RWPE1 (cell line): ENCODE measurements at regions not wholly inside any gene's neighbourhood (a gene's known extent, or its start where the extent isn't known, plus 50 kb on each side); places are given as distances from the start of the nearest gene placed in this dataset.
"Not testable (repeated sequence)": the region's sequence is repeated elsewhere in the genome, so short reads cannot be mapped to it uniquely, and the experiment has no call there.

Experiments
- CTCF ChIA-PET: fragments of 350-600 bp; sonication (Branson Sonifier 250); formaldehyde crosslinking; extraction: SDS; loops from one replicate; lab custom pipeline; 2021; lab: Yijun Ruan, JAX
- POLR2A ChIA-PET: fragments of 400-600 bp; formaldehyde crosslinking; extraction: SDS; loops from one replicate; lab custom pipeline; 2020; ENCODE audit warnings: antibody characterized with exemption; ENCODE audit not compliant: low non-redundant PET; lab: Yijun Ruan, JAX
- DNase-seq: peaks from one replicate; pipeline ENCODE4 v3.0.0; 2012; ENCODE audit warnings: low spot score
- H3K27ac ChIP-seq: fragments of 450-650 bp; 2 replicates; pipeline ENCODE4 v1.5.1; 2017

DNA sequence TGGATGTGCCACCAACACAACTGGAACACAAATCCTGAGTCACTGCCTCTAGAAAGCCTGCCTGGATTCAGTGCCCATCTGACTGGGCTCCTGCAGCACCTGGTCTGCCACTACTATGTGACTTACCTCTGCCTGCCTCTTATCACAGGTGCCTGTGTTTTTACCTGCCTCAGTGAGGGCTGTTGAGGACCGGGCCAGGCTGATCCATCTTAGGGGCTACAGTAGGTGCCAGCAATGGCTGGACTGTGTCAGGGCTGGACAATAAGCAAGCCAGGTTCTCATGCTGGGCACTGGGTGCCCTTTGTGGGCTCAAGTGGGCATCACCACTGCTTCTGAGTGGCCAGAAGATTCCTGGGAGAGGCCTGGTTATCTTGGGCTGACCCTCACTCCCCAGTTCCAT is 948.6 kb upstream of the TPTE start:
- H3K27ac ChIP-seq, POLR2A ChIA-PET, DNase-seq, CTCF ChIA-PET: not testable (repeated sequence)

- CTCF ChIA-PET, H3K27ac ChIP-seq, DNase-seq, POLR2A ChIA-PET: not testable (repeated sequence)
These were observed 947.9 kb upstream of the TPTE start for GRCh38 chr21:9573528-9573927.

DNA sequence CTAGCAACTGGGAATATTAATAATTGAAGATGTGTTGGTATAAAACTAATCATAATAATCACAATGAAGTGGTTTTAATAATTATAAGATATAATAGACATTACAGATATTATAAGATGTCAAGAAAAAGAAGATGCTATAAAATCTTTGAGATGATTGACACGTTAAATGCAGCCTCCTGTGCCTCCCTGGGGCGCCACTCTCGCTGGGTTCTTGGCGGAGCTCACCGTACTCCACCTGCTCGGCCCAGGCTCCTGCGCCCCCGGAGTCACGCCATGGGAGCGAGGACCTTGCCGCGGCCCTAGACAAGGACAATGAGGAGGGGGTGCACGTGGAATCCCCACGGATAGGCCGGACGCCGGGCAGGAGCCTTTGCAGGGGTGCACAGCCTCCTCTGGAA is 942.1 kb upstream of the TPTE start:
- DNase-seq, POLR2A ChIA-PET, H3K27ac ChIP-seq, CTCF ChIA-PET: not testable (repeated sequence)

DNA sequence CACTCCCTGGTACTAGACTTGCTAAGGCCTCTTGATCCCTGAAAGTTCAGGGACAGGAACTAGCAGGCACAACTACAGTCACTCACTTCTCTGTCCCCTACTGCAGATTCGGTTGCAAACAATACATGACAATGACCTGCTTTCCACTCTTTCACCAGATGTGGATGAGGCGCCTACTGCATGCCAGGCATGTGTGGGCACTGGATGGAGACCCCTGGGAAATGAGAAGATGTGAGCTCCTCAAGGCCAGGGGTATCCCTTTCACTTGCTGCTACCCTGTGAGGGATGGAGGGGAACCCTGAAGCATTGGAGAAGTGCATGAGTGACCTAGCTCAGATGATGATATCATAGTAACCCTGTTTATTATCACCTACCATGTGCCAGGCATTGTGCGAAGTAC is 933.4 kb upstream of the TPTE start:
- DNase-seq, CTCF ChIA-PET, H3K27ac ChIP-seq, POLR2A ChIA-PET: not testable (repeated sequence)

DNA sequence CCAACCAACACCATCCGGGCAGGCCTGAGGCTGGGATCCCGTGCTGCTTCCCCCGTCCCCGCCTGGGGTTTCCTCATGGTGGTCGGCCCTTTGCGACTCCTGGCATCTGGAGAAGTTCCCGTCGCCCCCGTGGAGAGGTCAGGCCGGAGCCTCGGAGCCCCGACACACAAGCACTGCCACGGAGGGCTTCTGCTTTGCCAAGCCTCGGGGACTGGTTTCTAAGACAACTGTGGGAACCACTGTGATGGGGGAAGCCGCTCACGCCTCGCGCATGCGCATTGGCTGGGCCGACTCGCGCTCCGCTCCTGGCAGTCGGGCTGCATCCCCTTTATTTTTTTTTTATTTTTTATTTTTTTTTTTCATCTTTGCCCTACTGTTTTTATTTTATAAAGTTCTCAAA is 928.8 kb upstream of the TPTE start:
- H3K27ac ChIP-seq, CTCF ChIA-PET, POLR2A ChIA-PET, DNase-seq: not testable (repeated sequence)

- DNase-seq, CTCF ChIA-PET, H3K27ac ChIP-seq, POLR2A ChIA-PET: not testable (repeated sequence)
These were observed 927.7 kb upstream of the TPTE start for GRCh38 chr21:9593646-9594045.

- POLR2A ChIA-PET, DNase-seq, CTCF ChIA-PET, H3K27ac ChIP-seq: not testable (repeated sequence)
These were observed 907.4 kb upstream of the TPTE start for GRCh38 chr21:9614011-9614410.

- POLR2A ChIA-PET, H3K27ac ChIP-seq, CTCF ChIA-PET, DNase-seq: not testable (repeated sequence)
These were observed 900.1 kb upstream of the TPTE start for GRCh38 chr21:9621121-9621793.

GRCh38 chr21:9628051-9628450 is 893.3 kb upstream of the TPTE start:
- POLR2A ChIA-PET, H3K27ac ChIP-seq, DNase-seq, CTCF ChIA-PET: not testable (repeated sequence)

GRCh38 chr21:9647409-9647808 is 874.0 kb upstream of the TPTE start:
- CTCF ChIA-PET: not testable (repeated sequence)

GRCh38 chr21:9648331-9648730 is 873.1 kb upstream of the TPTE start:
- POLR2A ChIA-PET, CTCF ChIA-PET, DNase-seq, H3K27ac ChIP-seq: not testable (repeated sequence)

More at GRCh38 chr21:9647409-9647808, 874.0 kb upstream of the TPTE start:
- DNase-seq, POLR2A ChIA-PET, H3K27ac ChIP-seq: not testable (repeated sequence)

DNA sequence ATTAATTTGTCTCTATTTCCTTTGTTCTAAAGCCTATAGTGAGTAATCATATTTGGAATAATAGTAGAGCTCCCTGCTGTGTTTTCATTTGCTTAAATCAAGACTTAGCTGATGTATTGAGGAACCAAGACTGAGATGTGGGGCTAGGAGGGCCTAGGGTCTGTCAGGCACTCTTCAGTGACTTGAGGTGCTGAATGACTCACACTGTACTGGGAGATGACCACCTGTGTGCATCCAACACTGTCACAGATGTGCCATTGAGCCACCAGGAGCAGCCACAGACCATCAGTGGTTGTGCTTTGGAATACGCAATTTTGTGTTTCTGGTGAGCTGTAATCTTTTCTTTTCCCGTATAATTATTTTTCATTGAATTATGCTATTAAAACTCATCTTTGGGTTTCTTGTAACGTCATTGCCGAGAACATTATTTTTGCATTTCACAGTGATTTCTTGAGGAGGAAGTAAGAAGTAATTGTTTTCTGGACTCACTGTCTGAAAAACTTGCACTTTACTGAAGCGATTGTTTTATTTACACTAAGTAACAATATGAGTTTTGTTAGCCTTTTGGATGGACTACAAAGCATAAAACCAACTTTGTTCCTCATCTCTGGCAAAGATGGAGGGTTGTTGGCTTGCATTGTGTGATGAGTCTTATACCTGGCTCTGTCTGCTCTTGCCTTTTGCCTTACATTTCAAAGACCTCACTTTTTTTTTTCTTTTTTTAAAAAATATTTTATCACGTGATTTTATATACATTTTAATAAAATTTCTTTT is 872.2 kb upstream of the TPTE start:
- POLR2A ChIA-PET, DNase-seq, H3K27ac ChIP-seq, CTCF ChIA-PET: not testable (repeated sequence)

GRCh38 chr21:9652819-9653218 is 868.6 kb upstream of the TPTE start:
- POLR2A ChIA-PET, CTCF ChIA-PET, H3K27ac ChIP-seq, DNase-seq: not testable (repeated sequence)

GRCh38 chr21:9655221-9655620 is 866.2 kb upstream of the TPTE start:
- H3K27ac ChIP-seq, CTCF ChIA-PET, POLR2A ChIA-PET, DNase-seq: not testable (repeated sequence)

DNA sequence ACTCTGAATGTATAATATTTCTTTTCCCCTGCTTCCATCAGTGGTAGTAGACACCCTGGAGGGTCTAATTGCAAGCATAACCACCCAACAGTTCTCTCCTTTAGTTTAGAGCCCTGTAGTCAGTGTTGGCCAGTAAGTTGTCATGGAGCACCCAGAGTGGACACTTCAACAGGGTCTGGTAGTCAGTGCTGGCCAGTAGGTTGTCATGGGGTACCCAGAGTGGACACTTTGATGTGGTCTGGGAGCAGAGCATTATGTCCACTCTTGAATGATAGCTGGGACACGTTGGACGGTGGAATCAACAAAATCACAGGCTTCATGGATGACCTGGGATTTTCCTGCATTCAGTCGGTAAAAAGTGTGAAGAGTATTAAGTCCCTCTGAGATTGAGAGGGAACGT is 864.9 kb upstream of the TPTE start:
- H3K27ac ChIP-seq, CTCF ChIA-PET, DNase-seq, POLR2A ChIA-PET: not testable (repeated sequence)

- POLR2A ChIA-PET, H3K27ac ChIP-seq, DNase-seq, CTCF ChIA-PET: not testable (repeated sequence)
These were observed 863.6 kb upstream of the TPTE start for GRCh38 chr21:9657779-9658178.

GRCh38 chr21:9659877-9660276 is 861.5 kb upstream of the TPTE start:
- POLR2A ChIA-PET: not testable (repeated sequence)

More at GRCh38 chr21:9659877-9660276, 861.5 kb upstream of the TPTE start:
- H3K27ac ChIP-seq, DNase-seq, CTCF ChIA-PET: not testable (repeated sequence)
